Heart right ventricle (tissue), 16 donors: ENCODE measurements at regions not wholly inside any gene's neighbourhood (a gene's known extent, or its start where the extent isn't known, plus 50 kb on each side); places are given as distances from the start of the nearest gene placed in this dataset.

Experiments
- ATAC-seq, 8 donors: fragments of 200-7000 bp; cut with Tn5 transposase; one replicate each; pipeline ENCODE4 v1.9.1; 2020; ENCODE audit warnings: mild to moderate bottlenecking in 8 of 8, moderate library complexity in 8 of 8, moderate number of reproducible peaks in 1 of 8
- DNase-seq, 2 donors: peaks; one replicate each; pipeline ENCODE4 v3.0.0-alpha.2; 2020
- H3K27ac ChIP-seq, 10 donors: fragments of 200-600 bp; sonication (generic) in 2 of 10; one replicate each; pipeline versions ENCODE4 v1.5.0 to v1.8.0; 2020 to 2022; ENCODE audit warnings: mild to moderate bottlenecking in 3 of 10
- H3K27me3 ChIP-seq, 7 donors: fragments of 200-600 bp; one replicate each; pipeline ENCODE4 v1.8.0; 2021 to 2022; ENCODE audit warnings: mild to moderate bottlenecking in 2 of 7
- H3K36me3 ChIP-seq, 9 donors: fragments of 200-600 bp; sonication (generic) in 1 of 9; one replicate each; pipeline versions ENCODE4 v1.5.0 to v1.8.0; 2020 to 2022; ENCODE audit warnings: mild to moderate bottlenecking in 2 of 9
- H3K4me1 ChIP-seq, 9 donors: fragments of 200-600 bp; sonication (generic) in 1 of 9; one replicate each; pipeline versions ENCODE4 v1.5.0 to v1.8.0; 2020 to 2022; ENCODE audit warnings: mild to moderate bottlenecking in 4 of 9
- H3K4me3 ChIP-seq, 10 donors: fragments of 200-600 bp; sonication (generic) in 2 of 10; one replicate each; pipeline versions ENCODE4 v1.5.0 to v1.8.0; 2020 to 2022; ENCODE audit warnings: mild to moderate bottlenecking in 7 of 10, moderate library complexity in 2 of 10
- H3K9me3 ChIP-seq, 11 donors: fragments of 200-600 bp in 10 of 11; sonication (generic) in 2 of 11; one replicate each; pipeline versions ENCODE4 v1.5.0 to v1.8.0; 2013 to 2022; ENCODE audit warnings: mild to moderate bottlenecking in 2 of 11, control low read depth in 1 of 11, moderate library complexity in 1 of 11
- CTCF ChIP-seq, 9 donors: fragments of 200-600 bp; sonication (generic) in 2 of 9; IDR thresholded peaks; one replicate each; pipeline versions ENCODE4 v1.5.0 to v1.8.0; 2021 to 2022; ENCODE audit warnings: antibody characterized with exemption in 9 of 9, mild to moderate bottlenecking in 5 of 9, moderate library complexity in 1 of 9
- WGBS, 2 donors: extraction: QIAGEN DNeasy Blood & Tissue Kit; methylation state at CpG; one replicate each; pipeline ENCODE4 v1.1.7; 2013; ENCODE audit warnings: inconsistent platforms in 1 of 2; 5-methylcytosine and 5-hydroxymethylcytosine counted together
- intact Hi-C, 10 donors: fragments of 100-400 bp; cut with DNase I; formaldehyde crosslinking; loops; one replicate each; pipeline versions ENCODE4 v1.11.1 to v1.14.2; 2022
- donor health status: Arrhythmogenic right ventricular cardiomyopathy.
- donor health status: ischemic (EF 13 %, LVEDD 7.1; RV severe dilation, severe dysfunction).
- donor health status: healthy with polysubstance abuse.
- donor health status: DM: no; HTN: yes; CAD: no.
- donor health status: DM: no; HTN: no; CAD: no.
- donor health status: ischemic (EF 25% LVEDD 6.9; RV normal size, moderate dysfunction).
- donor health status: ischemic (EF 25% LVEDD 5.7; RV mildly dilated, moderate dysfunction).
- donor health status: healthy.
- donor health status: DM: yes; HTN: yes; CAD: no.
- donor health status: Ischemic cardiomyopathy.
- donor health status: ischemic (EF 35%, LVEDD 5.7; RV mildly dilated, moderate dysfunction).
- donor health status: nonischemic (EF 11% LVEDD 7.7; RV severe dilation, severe dysfunction).
- donor health status: DM: yes; HTN: yes; CAD: no.
- donor health status: PGD.
- donor health status: ischemic (EF 29% LVEDD 5.4; RV normal size, mild dysfunction).
- donor health status: nonischemic (EF 23%, LVEDD 6.1; RV moderate dilation, normal function).

GRCh38 chr10:8359467-8359866 lies 305.0 kb downstream of the GATA3 start:
- Histone ChIP-seq H3K36me3 (no peaks in the 10 kb centered on the region), H3K27ac (no peak overlapping the region), H3K4me1 (no peaks in the 10 kb centered on the region), H3K9me3 (no peaks in the 10 kb centered on the region), H3K4me3 (no peak overlapping the region), H3K27me3 (peaks cover 0 to 5% (median 0%) of the 10 kb centered on the region in 7 donors)
- DNase-seq (no peak), ATAC-seq (no peak)
- intact Hi-C loops, result no loop called here
- WGBS, 2 donors, result 95 to 97% methylated on average over 5 of the region's 5 CpGs
- no peak for TF ChIP-seq CTCF (IDR thresholded peaks at IDR 0.05)

- H3K4me1 ChIP-seq, result no peaks in the 10 kb centered on the region
- H3K27ac ChIP-seq, result no peak overlapping the region
- no peaks in the 10 kb centered on the region for H3K36me3 ChIP-seq
- ATAC-seq (no peak), DNase-seq (no peak)
- peaks cover 0 to 5% (median 0%) of the 10 kb centered on the region in 7 donors for H3K27me3 ChIP-seq
- TF ChIP-seq CTCF (IDR thresholded peaks at IDR 0.05), result no peak
- H3K9me3 ChIP-seq, result no peaks in the 10 kb centered on the region
- H3K4me3 ChIP-seq, result no peak overlapping the region
- intact Hi-C loops, result no loop called here
- WGBS, 2 donors, result 88 to 91% methylated on average over 7 of the region's 7 CpGs
Observed at GRCh38 chr10:8360365-8360764, 305.9 kb downstream of the GATA3 start.

GRCh38 chr10:8360814-8361509 lies 306.5 kb downstream of the GATA3 start:
- Histone ChIP-seq H3K27me3 (peaks cover 0 to under 1% (median 0%) of the 10 kb centered on the region in 7 donors), H3K9me3 (no peaks in the 10 kb centered on the region), H3K4me3 (no peak overlapping the region), H3K4me1 (no peaks in the 10 kb centered on the region), H3K27ac (no peak overlapping the region), H3K36me3 (no peaks in the 10 kb centered on the region)
- no peak for ATAC-seq
- TF ChIP-seq CTCF (IDR thresholded peaks at IDR 0.05), result no peak
- 42 to 45% methylated on average over 2 of the region's 2 CpGs for WGBS, 2 donors
- no peak for DNase-seq
- intact Hi-C loops, result no loop called here

GRCh38 chr10:8361510-8361844 lies 307.0 kb downstream of the GATA3 start:
- intact Hi-C loops, result no loop called here
- H3K4me1 ChIP-seq, result no peaks in the 10 kb centered on the region
- no peaks in the 10 kb centered on the region for H3K9me3 ChIP-seq
- no peak overlapping the region for H3K4me3 ChIP-seq
- H3K36me3 ChIP-seq, result no peaks in the 10 kb centered on the region
- ATAC-seq (peak in 1 of 8 donors; percentile 51), DNase-seq (no peak)
- 34 to 56% methylated on average over 2 of the region's 2 CpGs for WGBS, 2 donors
- H3K27ac ChIP-seq, result no peak overlapping the region
- no peaks in the 10 kb centered on the region for H3K27me3 ChIP-seq
- TF ChIP-seq CTCF (IDR thresholded peaks at IDR 0.05), result no peak
